K562 (cell line): ENCODE measurements at regions not wholly inside any gene's neighbourhood (a gene's known extent, or its start where the extent isn't known, plus 50 kb on each side); places are given as distances from the start of the nearest gene placed in this dataset.
"Not testable (repeated sequence)": the region's sequence is repeated elsewhere in the genome, so short reads cannot be mapped to it uniquely, and the experiment has no call there.

Source experiments
- ATAC-seq: fragments of 200-7000 bp; cut with Tn5 transposase; 3 replicates; pipeline ENCODE4 v1.9.1; 2020; ENCODE audit warnings: moderate library complexity
- BruUV-seq: library from RNA; stranded (reverse); fragments of 400-500 nt; replicated peaks from 2 replicates; lab custom pipeline; 2021; lab: Mats Ljungman, UMichigan
- CTCF ChIA-PET: fragments of 300-600 bp; formaldehyde crosslinking; extraction: SDS; loops from one replicate; lab custom pipeline; 2021; ENCODE audit warnings: low intra/inter-chr PET ratio; lab: Yijun Ruan, JAX
- POLR2A ChIA-PET: fragments of 300-600, 350-650 bp; sonication (Branson Sonifier 250); formaldehyde crosslinking; extraction: SDS; loops from one replicate; lab custom pipeline; 2021; ENCODE audit warnings: antibody characterized with exemption, inconsistent platforms; lab: Yijun Ruan, JAX
- DNase-seq, 4 experiments: peaks; one replicate each; pipeline versions ENCODE4 v3.0.0 to v3.0.0-alpha.2; 2011 to 2018; ENCODE audit warnings: low spot score in 3 of 4, mixed read lengths in 3 of 4; ENCODE audit errors: extremely low read depth in 1 of 4
- FAIRE-seq: peaks from 2 replicates; lab custom pipeline; 2011; peaks lifted over from hg19 to GRCh38; lab: Jason Lieb, UNC
- H2AFZ ChIP-seq: 2 replicates; pipeline ENCODE4 v1.6.0; 2011; ENCODE audit warnings: low read depth, low read length, control low read depth, inconsistent platforms
- H3K27ac ChIP-seq: fragments of 200-600 bp; 3 replicates; pipeline ENCODE4 v1.8.0; 2011; ENCODE audit warnings: low read depth, mild to moderate bottlenecking, control low read depth, inconsistent platforms, low read length, moderate library complexity, mixed read lengths; ENCODE audit errors: extremely low read depth
- H3K27me3 ChIP-seq, 2 experiments: fragments of 300-600 bp in 1 of 2; 2 replicates in 1 of 2; 3 replicates in 1 of 2; pipeline versions ENCODE4 v1.6.0 to v1.8.0; 2011; ENCODE audit warnings: inconsistent platforms in 2 of 2, low read length in 2 of 2, mild to moderate bottlenecking in 1 of 2, mixed read lengths in 1 of 2, moderate library complexity in 1 of 2; ENCODE audit not compliant: control insufficient read depth in 2 of 2, insufficient read depth in 2 of 2
- H3K36me3 ChIP-seq: fragments of 300-600 bp; 3 replicates; pipeline ENCODE4 v1.8.0; 2011; ENCODE audit warnings: mild to moderate bottlenecking, low read length, inconsistent platforms; ENCODE audit not compliant: control insufficient read depth, insufficient read depth
- H3K4me1 ChIP-seq, 2 experiments: fragments of 200-600 bp in 1 of 2; replicated peaks in 1 of 2; 2 replicates in 1 of 2; 3 replicates in 1 of 2; pipeline versions ENCODE4 v1.5.1 to v1.8.0; 2011; ENCODE audit warnings: inconsistent platforms in 2 of 2, low read length in 2 of 2, mild to moderate bottlenecking in 1 of 2, mixed read lengths in 1 of 2, moderate library complexity in 1 of 2; ENCODE audit not compliant: control insufficient read depth in 2 of 2, insufficient read depth in 2 of 2
- H3K4me2 ChIP-seq: 2 replicates; pipeline ENCODE4 v1.6.1; 2011; ENCODE audit warnings: low read length, control low read depth, inconsistent platforms, mixed read lengths; ENCODE audit not compliant: insufficient read depth
- H3K4me3 ChIP-seq: fragments of 200-600 bp; sonication (generic), shearing (Covaris generic); 2 replicates; pipeline ENCODE4 v1.5.1; 2016; ENCODE audit warnings: control low read depth, inconsistent platforms
- H3K79me2 ChIP-seq: fragments of 200-600 bp; 3 replicates; pipeline ENCODE4 v1.8.0; 2011; ENCODE audit warnings: low read length, inconsistent platforms; ENCODE audit not compliant: control insufficient read depth, insufficient read depth
- H3K9ac ChIP-seq, 2 experiments: 2 replicates each; pipeline versions ENCODE4 v1.6.0 to v1.6.1; 2011; ENCODE audit warnings: low read depth in 2 of 2, low read length in 2 of 2, control low read depth in 1 of 2, inconsistent platforms in 1 of 2, mild to moderate bottlenecking in 1 of 2, mixed read lengths in 1 of 2; ENCODE audit not compliant: insufficient read depth in 1 of 2
- H3K9me1 ChIP-seq: one replicate; pipeline ENCODE4 v1.6.0; 2011; ENCODE audit warnings: inconsistent platforms, mild to moderate bottlenecking, low read length, moderate library complexity; ENCODE audit not compliant: control insufficient read depth, insufficient read depth
- H3K9me3 ChIP-seq: replicated peaks from 2 replicates; pipeline ENCODE4 v1.5.1; 2011; ENCODE audit warnings: low read depth, low read length, inconsistent platforms; ENCODE audit not compliant: control insufficient read depth, insufficient read depth
- H4K20me1 ChIP-seq: replicated peaks from 2 replicates; pipeline ENCODE4 v1.6.1; 2011; ENCODE audit warnings: low read length, inconsistent platforms, mixed read lengths; ENCODE audit not compliant: control insufficient read depth, insufficient read depth
- CBX3 ChIP-seq, 2 experiments: IDR thresholded peaks; 1 replicate in 1 of 2; 2 replicates in 1 of 2; pipeline ENCODE4 v1.6.1; 2012; ENCODE audit warnings: inconsistent platforms in 2 of 2, low read length in 2 of 2, borderline replicate concordance in 1 of 2, control low read depth in 1 of 2
- CTCF ChIP-seq, 3 experiments: IDR thresholded peaks in 2 of 3; conservative IDR thresholded peaks in 1 of 3; 2 replicates each; pipeline ENCODE4 v1.5.1; 2011 to 2012; ENCODE audit warnings: low read length in 3 of 3, mild to moderate bottlenecking in 3 of 3, control low read depth in 2 of 3, improper control_type of control experiment in 1 of 3, inconsistent platforms in 1 of 3, low read depth in 1 of 3, mixed read lengths in 1 of 3, moderate library complexity in 1 of 3; ENCODE audit not compliant: insufficient read depth in 2 of 3
- ELK3 ChIP-seq: fragments of 450-650 bp; formaldehyde crosslinking; IDR thresholded peaks from 2 replicates; pipeline ENCODE4 v1.4.0; 2020; ENCODE audit warnings: mild to moderate bottlenecking
- FUS ChIP-seq: fragments of 200-400 bp; formaldehyde crosslinking; optimal IDR thresholded peaks from 2 replicates; pipeline ENCODE3; 2017; ENCODE audit warnings: low read depth, low read length
- HDAC1 ChIP-seq, 2 experiments: fragments of 450-650 bp; IDR thresholded peaks; 2 replicates each; pipeline ENCODE4 v1.6.1; 2016 to 2017; ENCODE audit warnings: inconsistent platforms in 1 of 2, mild to moderate bottlenecking in 1 of 2, moderate library complexity in 1 of 2
- POLR2H ChIP-seq: IDR thresholded peaks from 2 replicates; pipeline ENCODE4 v1.6.1; 2016; ENCODE audit warnings: missing genetic modification characterization, low read depth, mild to moderate bottlenecking, control low read depth, missing compliant biosample characterization, moderate library complexity
- RFX7 ChIP-seq: fragments of 250-450 bp; sonication (Bioruptor Pico); IDR thresholded peaks from 2 replicates; pipeline ENCODE4 v1.5.1; 2021; ENCODE audit warnings: mild to moderate bottlenecking
- SMARCA5 ChIP-seq: fragments of 450-650 bp; IDR thresholded peaks from 2 replicates; pipeline ENCODE4 v1.6.1; 2016
- TEAD4 ChIP-seq, 2 experiments: sonication (generic) in 1 of 2; formaldehyde crosslinking in 1 of 2; IDR thresholded peaks; 2 replicates each; pipeline versions ENCODE4 v1.6.1 to v1.8.0; 2012 to 2022; ENCODE audit warnings: borderline replicate concordance in 1 of 2, inconsistent platforms in 1 of 2, low read length in 1 of 2, mild to moderate bottlenecking in 1 of 2, missing genetic modification reagents in 1 of 2
- ZFP1 ChIP-seq: fragments of 450-650 bp; formaldehyde crosslinking; IDR thresholded peaks from 2 replicates; pipeline ENCODE4 v1.4.0; 2020; ENCODE audit warnings: mild to moderate bottlenecking, mixed read lengths
- ZNF175 ChIP-seq: fragments of 200-800 bp; sonication (Bioruptor generic); IDR thresholded peaks from 2 replicates; pipeline ENCODE4 v1.6.1; 2016; ENCODE audit warnings: low read depth, mild to moderate bottlenecking, missing genetic modification characterization, missing compliant biosample characterization
- ZNF436 ChIP-seq: fragments of 250-450, 450-650 bp; sonication (Bioruptor Pico); formaldehyde crosslinking; IDR thresholded peaks from 2 replicates; pipeline ENCODE4 v1.7.0; 2020; ENCODE audit warnings: mild to moderate bottlenecking
- WGBS: fragments of 100-300 bp; shearing (Covaris generic); methylation state at CpG from one replicate; pipeline ENCODE4 v1.1.6; 2016; ENCODE audit warnings: low coverage, mixed read lengths; ENCODE audit not compliant: insufficient coverage; ENCODE audit errors: missing lambda C conversion rate; 5-methylcytosine and 5-hydroxymethylcytosine counted together
- in situ Hi-C: fragments of 300-500 bp; cut with MboI; formaldehyde crosslinking; loops from 4 replicates; pipeline ENCODE4 v1.15.0; 2018; ENCODE audit warnings: inconsistent platforms, mixed read lengths
- intact Hi-C: fragments of 100-400 bp; cut with micrococcal nuclease; formaldehyde crosslinking; loops from 2 replicates; pipeline ENCODE4 v1.14.2; 2022

- DNase-seq (no peak), FAIRE-seq (no peak), ATAC-seq (no peak)
- WGBS, result under 1% methylated on average over 7 of the region's 7 CpGs
- Histone ChIP-seq H3K4me1 (no peaks in the 10 kb centered on the region; a peak in 1 of 5 replicates), H3K9ac (no peak overlapping the region), H3K27me3 (no peaks in the 10 kb centered on the region), H4K20me1 (no peaks in the 10 kb centered on the region), H3K9me1 (no peaks in the 10 kb centered on the region), H3K36me3 (no peaks in the 10 kb centered on the region), H3K4me3 (no peak overlapping the region), H3K79me2 (no peaks in the 10 kb centered on the region), H3K4me2 (no peak overlapping the region), H3K27ac (no peak overlapping the region), H2AFZ (no peak overlapping the region), H3K9me3 (no peaks in the 10 kb centered on the region)
- POLR2A ChIA-PET, result no interaction called here
- in situ Hi-C loops, result no loop called here
- BruUV-seq, result no TSS peak
- CTCF ChIA-PET, result no interaction called here
- TF ChIP-seq FUS, result no peak
- no peak for TF ChIP-seq ZNF175 (CRISPR knock-in tag)
- TF ChIP-seq CTCF (IDR thresholded peaks at IDR 0.05 in 2 of 3, conservative IDR thresholded peaks at IDR 0.05 in 1 of 3; ENCODE audit: insufficient read depth in 2 of 3, low read depth in 1 of 3, low read length in 3 of 3), result no peak
- TF ChIP-seq CBX3 (IDR thresholded peaks at IDR 0.05; ENCODE audit: borderline replicate concordance in 1 of 2, low read length in 2 of 2), result no peak
- TF ChIP-seq ZFP1 (CRISPR knock-in tag), result no peak
- TF ChIP-seq TEAD4 (IDR thresholded peaks at IDR 0.05; ENCODE audit: low read length), result no peak
- TF ChIP-seq TEAD4 (CRISPR knock-in tag; IDR thresholded peaks at IDR 0.05; ENCODE audit: borderline replicate concordance), result no peak
- TF ChIP-seq HDAC1 (IDR thresholded peaks at IDR 0.05), result no peak
- TF ChIP-seq ELK3 (CRISPR knock-in tag), result no peak
- TF ChIP-seq RFX7, result no peak
- TF ChIP-seq POLR2H, result no peak
- no peak for TF ChIP-seq SMARCA5
- TF ChIP-seq ZNF436, result no peak
- intact Hi-C loops, result no loop called here
These were observed 96.1 kb upstream of the IFNG-AS1 start for GRCh38 chr12:67893022-67893580.

GRCh38 chr12:67900418-67900817, 88.8 kb upstream of the IFNG-AS1 start:
- H3K9me3 ChIP-seq, BruUV-seq, H3K79me2 ChIP-seq, H3K4me3 ChIP-seq, DNase-seq, CTCF ChIA-PET, H2AFZ ChIP-seq, H3K27me3 ChIP-seq, H4K20me1 ChIP-seq, POLR2A ChIA-PET, ATAC-seq, H3K9ac ChIP-seq, H3K4me1 ChIP-seq, FAIRE-seq, intact Hi-C loops, H3K9me1 ChIP-seq, H3K36me3 ChIP-seq, H3K4me2 ChIP-seq, H3K27ac ChIP-seq, in situ Hi-C loops: not testable (repeated sequence)
- 6% methylated on average over 6 of the region's 13 CpGs for WGBS
